Mammary epithelial cell (primary cell): ENCODE measurements at regions not wholly inside any gene's neighbourhood (a gene's known extent, or its start where the extent isn't known, plus 50 kb on each side); places are given as distances from the start of the nearest gene placed in this dataset.

Experiments used
- EZH2 ChIP-seq: IDR thresholded peaks from 2 replicates; pipeline ENCODE4 v1.6.1; 2012; ENCODE audit warnings: low read length, inconsistent platforms, borderline replicate concordance
- TF ChIP-seq, protein P1 (sequence below), 2 donors: IDR thresholded peaks in 1 of 2; conservative IDR thresholded peaks in 1 of 2; 2 replicates each; pipeline ENCODE4 v1.5.1; 2011 to 2012; ENCODE audit warnings: inconsistent platforms in 2 of 2, low read length in 2 of 2, mild to moderate bottlenecking in 2 of 2, control low read depth in 1 of 2, low read depth in 1 of 2; ENCODE audit not compliant: insufficient read depth in 1 of 2; ENCODE audit errors: extremely low read depth in 1 of 2

DNA sequence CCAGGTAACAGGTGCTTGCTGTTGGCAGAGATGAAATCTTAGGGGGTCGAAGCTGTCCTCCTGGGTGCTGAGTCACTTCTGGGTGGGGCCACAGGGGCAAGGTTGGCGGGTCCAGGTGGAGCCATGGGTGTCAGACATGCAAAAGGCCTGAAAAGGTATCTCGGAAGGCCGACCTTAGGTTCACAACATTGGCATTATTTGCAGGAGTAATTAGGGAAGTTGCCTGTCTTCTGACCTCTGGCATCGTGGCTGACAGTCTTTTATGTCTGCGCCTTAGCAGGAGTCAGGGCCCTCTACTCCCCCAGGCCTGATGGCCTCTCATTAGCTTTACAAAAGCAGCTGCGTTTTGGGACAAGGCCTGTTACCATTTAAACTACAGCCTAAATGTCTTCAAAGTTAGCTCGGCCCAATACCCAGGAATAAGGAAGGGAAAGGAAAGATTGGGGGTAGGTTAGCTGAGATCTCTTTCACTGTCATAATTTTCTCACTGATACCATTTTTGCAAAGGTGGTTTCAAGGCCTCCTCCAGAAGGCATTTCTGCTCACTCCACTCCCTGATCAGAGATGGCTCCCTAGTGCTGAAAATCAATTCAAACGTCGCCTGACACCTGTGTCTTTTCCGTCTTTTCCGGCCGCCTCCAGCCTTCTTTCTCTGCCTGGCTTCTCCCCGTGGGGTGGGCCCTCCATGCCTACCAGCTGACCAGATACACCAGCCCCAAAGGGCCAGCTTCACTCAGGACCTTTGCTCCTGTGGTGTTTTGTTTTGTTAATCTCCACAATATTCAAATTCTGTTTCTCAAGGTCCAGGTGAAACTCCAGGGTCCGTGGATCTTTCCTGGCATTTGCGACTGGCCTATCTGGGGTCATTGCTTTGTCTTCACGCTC lies 90.8 kb downstream of the RHOB start:
- TF ChIP-seq, protein P1, sequence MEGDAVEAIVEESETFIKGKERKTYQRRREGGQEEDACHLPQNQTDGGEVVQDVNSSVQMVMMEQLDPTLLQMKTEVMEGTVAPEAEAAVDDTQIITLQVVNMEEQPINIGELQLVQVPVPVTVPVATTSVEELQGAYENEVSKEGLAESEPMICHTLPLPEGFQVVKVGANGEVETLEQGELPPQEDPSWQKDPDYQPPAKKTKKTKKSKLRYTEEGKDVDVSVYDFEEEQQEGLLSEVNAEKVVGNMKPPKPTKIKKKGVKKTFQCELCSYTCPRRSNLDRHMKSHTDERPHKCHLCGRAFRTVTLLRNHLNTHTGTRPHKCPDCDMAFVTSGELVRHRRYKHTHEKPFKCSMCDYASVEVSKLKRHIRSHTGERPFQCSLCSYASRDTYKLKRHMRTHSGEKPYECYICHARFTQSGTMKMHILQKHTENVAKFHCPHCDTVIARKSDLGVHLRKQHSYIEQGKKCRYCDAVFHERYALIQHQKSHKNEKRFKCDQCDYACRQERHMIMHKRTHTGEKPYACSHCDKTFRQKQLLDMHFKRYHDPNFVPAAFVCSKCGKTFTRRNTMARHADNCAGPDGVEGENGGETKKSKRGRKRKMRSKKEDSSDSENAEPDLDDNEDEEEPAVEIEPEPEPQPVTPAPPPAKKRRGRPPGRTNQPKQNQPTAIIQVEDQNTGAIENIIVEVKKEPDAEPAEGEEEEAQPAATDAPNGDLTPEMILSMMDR (conservative IDR thresholded peaks at IDR 0.05 in 1 of 2, IDR thresholded peaks at IDR 0.05 in 1 of 2; ENCODE audit: extremely low read depth in 1 of 2, insufficient read depth in 1 of 2, low read depth in 1 of 2, low read length in 2 of 2): no peak
- TF ChIP-seq EZH2: no peak
